HG02642 (cell line): ENCODE measurements at regions not wholly inside any gene's neighbourhood (a gene's known extent, or its start where the extent isn't known, plus 50 kb on each side); places are given as distances from the start of the nearest gene placed in this dataset.

Source experiments
- ATAC-seq: cut with Tn5 transposase; IDR thresholded peaks from one replicate; pipeline ENCODE4 v1.9.1; 2021; ENCODE audit warnings: mild to moderate bottlenecking; ENCODE audit not compliant: unreplicated experiment, poor library complexity

DNA sequence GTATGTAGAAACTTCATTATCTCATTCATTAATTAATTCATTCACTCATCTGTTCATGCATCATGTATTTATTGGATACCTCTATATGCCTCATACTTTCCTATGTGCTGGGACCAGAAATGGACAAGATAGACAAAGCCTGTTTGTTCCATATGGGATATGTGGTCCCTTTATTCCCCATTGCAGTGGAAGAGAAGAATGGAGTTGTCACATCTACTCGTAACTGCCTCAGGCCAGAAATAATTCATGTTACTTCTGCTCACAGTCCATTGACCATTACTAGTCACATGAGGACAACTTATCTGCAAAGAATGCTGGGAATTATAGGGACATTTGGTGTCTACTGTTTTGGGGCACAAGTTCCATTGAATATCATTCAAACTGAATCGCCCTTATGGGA lies 327.8 kb downstream of the MATN1 start:
- ATAC-seq, result no peak

DNA sequence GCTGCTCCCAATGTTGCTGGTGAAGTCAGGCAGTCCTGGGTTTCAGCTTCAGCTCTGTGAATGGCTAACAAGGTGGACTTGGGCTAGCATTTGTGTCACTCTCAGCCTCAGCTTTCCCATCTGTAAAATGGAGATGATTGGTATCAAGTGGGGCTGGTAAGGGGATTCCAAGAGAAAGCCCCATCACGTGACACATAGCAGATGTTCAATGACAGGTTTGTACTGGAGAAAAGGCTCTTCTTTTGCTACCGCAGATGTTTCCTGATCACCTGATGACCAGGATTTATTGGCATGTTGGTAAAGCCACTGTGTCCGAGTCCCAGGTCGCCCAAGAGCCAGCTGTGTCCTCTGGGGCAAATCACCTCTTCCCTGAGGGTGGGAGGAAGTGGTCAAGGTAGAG lies 335.0 kb downstream of the MATN1 start:
- ATAC-seq, result no peak

- ATAC-seq, result no peak
Observed at GRCh38 chr1:30386156-30386926, 337.0 kb downstream of the MATN1 start.

GRCh38 chr1:30385246-30385995 lies 338.0 kb downstream of the MATN1 start:
- ATAC-seq, result no peak

GRCh38 chr1:30384286-30385245 lies 338.8 kb downstream of the MATN1 start:
- no peak for ATAC-seq

DNA sequence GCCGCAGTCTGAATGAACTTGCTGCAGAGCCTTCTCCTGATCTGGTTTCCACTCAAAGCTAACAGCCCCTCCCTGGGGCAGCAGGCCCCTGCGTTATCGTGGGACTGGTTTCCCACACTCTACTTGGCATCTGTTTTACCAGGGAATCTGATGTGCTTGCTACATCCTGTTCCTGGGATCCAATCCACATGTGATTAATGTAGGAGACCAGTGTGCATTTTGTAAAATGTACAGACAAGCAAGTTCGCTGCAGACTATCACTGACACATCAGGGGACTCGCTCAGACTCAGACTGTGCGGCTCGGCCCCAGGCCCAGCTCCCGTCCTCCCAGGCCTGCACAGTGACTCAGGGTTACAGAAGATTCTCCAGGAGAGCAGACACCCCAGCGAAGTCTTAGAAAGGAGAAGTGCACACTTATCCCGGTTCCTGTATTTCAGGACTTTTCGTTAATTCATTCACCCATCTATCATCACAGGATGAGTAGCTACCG lies 340.1 kb downstream of the MATN1 start:
- ATAC-seq, result no peak

GRCh38 chr1:30382496-30382895 lies 340.9 kb downstream of the MATN1 start:
- ATAC-seq, result no peak

GRCh38 chr1:30381671-30382365 lies 341.6 kb downstream of the MATN1 start:
- no peak for ATAC-seq

GRCh38 chr1:30381266-30381665 lies 342.1 kb downstream of the MATN1 start:
- ATAC-seq, result no peak

GRCh38 chr1:30380625-30380984 lies 342.8 kb downstream of the MATN1 start:
- no peak for ATAC-seq

DNA sequence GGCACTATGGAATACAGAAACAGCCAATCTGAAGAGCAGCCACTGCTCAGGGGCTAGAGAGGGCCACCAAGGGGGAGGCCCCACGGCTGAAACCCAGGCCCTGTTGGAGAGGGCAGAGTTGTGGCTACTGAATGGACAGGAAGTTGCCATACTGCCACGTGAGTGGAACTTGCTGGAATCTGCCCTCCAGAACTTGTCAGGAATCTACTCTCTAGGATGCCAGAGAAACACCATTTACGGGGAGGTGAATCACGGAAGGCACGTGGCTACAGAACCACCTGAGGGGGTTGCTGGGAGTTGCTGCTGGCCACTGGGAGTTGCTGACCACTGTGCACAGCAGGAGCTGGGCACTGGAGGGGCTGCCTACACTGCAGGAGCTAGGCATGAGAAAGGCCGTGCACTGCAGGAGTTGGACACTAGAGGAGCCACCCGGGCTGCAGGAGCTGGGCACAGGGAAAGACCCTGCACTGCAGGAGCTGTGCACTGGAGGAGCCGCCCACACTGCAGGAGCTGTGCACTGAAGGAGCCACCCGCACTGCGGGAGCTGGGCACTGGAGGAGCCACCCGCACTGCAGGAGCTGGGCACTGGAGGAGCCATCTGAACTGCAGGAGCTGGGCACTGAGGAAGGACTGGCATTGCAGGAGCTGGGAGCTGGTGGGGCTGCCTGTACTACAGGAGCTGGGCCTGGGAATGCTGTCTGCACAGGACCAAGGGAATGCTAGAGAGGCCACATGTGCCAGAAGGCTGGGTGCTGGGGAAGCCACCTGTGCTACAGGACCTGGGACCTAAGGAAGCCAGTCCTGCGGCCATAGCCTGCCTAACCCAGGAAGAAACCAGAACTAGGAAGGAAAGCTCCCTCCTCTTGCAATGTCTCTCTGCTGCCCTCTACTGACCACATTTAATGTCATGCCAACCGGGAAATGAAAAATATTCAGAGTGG lies 343.4 kb downstream of the MATN1 start:
- ATAC-seq, result no peak

DNA sequence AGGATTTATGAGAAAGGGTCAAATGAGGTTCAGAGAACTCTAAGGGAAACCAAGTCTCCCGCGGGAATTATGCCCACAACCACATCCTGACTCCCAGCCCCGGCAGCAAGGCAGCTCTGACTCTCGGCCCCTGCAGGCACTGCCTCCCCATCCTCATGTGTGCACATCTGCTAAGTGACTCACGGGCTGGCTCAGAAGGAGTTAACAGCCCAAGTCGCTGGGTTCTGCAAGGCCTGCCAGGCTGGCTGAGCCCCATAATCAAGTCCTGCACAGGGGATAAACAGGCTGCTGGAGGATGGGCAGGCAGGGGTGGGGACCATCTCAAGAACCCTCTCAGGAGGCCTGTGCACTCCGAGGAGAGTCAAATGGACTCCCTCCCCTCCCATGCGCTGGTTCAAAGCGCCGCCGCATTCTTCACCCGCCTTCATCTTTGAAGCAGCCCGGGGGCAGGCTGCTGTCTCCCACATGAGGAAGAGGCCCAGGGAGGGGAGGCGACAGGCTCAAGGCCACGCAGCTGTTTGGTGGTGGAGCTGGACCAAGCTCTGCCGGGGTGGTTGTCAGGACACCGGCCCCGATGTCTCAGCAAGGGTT lies 344.3 kb downstream of the MATN1 start:
- ATAC-seq, result no peak

DNA sequence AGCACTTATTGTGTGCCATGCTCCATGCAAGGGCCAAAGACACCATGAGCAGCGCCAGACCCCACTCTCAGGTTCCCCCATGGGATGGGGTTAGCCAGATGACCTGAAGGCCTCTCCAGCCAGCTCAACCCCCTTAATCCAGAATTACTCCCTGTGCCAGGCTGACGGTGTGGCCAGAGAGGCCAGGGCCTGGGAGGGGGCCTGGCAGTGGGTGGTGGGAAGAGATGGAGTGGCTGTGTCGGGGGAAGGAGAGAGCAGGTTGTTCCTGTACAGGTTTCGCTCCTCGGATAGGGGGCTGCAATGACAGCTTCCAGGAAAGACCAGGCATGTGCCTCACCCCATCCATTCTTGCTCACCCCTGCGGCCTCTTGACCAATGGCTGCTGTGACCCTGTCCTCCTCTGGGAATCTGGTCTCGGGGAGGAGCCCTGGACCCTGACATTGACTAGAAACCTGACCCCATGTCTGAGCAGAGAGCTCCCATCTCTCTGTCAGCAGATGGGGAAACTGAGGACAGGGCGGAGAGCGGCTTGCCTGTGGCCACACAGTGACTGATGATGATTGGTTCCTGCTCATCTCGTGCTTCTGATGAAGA lies 345.3 kb downstream of the MATN1 start:
- ATAC-seq, result no peak

DNA sequence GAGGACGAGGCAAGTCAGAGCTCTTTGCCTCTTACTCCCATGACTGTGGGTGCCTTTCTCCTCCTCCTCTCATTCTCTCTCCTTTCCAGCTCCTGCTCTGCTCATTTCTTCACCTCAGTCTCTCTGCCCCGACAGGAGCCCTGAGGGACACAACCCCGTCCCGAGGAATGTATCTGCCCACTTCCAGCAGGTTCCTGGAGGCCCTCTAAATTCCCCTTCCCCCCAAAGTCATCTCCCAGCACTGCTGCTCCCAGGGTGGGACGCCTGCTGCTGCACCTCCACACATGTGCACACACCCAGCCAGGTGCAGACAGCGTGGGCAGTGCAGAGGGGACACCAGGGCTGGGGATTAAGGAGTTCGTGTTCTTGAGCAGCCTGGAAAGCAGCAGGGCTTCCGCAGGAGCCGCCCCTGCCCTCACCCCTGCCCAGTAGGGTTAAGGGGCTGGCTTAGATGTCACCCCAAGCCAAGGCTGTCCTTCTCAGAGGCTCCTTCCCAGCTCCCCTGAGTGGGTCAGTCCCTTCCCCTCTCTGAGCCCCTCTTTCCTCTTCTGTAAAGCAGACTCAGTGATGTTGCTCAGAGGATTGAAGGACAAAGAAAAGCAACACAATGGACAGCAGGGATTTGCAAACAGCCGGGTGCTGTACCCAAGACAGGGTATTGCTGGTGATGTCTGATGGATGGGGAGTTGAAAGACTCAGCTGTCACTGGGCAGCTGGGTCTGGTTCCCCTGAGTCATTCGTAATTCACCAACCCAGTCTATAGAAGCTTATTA lies 346.0 kb downstream of the MATN1 start:
- ATAC-seq, result no peak

DNA sequence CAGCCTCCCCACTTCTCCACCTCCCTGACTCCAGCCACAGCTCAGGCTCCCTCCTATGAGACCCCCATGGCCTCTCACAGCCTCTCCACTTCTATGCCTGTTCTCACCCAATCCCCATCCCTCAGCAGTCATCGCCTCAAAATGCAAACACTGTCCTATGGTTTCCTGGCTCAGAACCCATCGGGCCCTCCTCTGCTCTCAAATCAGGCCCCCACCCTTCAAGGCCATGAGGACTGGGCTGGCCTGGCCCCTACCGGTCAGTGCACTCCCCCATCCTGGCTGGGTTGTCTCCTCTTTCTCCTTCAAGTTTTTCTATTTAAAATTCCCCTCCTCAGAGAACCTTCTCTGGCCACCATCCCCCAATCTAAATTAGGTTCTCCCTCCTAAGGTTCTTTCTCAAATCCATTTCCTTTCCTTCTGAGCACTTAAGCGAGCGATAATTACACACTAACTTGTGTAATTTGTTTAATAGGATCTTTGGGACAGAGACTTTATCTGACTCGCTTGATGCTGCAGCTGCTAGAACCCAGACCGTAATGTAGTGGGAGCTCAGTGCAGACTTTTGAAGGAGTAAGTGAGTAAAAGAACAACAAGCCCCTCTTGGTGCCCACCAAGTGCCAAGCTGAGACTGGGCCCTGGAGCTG lies 347.2 kb downstream of the MATN1 start:
- no peak for ATAC-seq

- ATAC-seq, result no peak
Observed at GRCh38 chr1:30375156-30375555, 348.2 kb downstream of the MATN1 start.
